Ishikawa (cell line): ENCODE measurements at regions not wholly inside any gene's neighbourhood (a gene's known extent, or its start where the extent isn't known, plus 50 kb on each side); places are given as distances from the start of the nearest gene placed in this dataset.

ENCODE experiments used
- EP300 ChIP-seq: IDR thresholded peaks from 2 replicates; pipeline ENCODE4 v1.6.1; 2012; ENCODE audit warnings: borderline replicate concordance
- TAF1 ChIP-seq: IDR thresholded peaks from 2 replicates; pipeline ENCODE4 v1.6.1; 2012; ENCODE audit warnings: low read depth, mild to moderate bottlenecking
- TF ChIP-seq, protein P1 (sequence below): IDR thresholded peaks from 2 replicates; pipeline ENCODE4 v1.6.1; 2012; ENCODE audit warnings: low read depth, mild to moderate bottlenecking

- TF ChIP-seq, protein P1, sequence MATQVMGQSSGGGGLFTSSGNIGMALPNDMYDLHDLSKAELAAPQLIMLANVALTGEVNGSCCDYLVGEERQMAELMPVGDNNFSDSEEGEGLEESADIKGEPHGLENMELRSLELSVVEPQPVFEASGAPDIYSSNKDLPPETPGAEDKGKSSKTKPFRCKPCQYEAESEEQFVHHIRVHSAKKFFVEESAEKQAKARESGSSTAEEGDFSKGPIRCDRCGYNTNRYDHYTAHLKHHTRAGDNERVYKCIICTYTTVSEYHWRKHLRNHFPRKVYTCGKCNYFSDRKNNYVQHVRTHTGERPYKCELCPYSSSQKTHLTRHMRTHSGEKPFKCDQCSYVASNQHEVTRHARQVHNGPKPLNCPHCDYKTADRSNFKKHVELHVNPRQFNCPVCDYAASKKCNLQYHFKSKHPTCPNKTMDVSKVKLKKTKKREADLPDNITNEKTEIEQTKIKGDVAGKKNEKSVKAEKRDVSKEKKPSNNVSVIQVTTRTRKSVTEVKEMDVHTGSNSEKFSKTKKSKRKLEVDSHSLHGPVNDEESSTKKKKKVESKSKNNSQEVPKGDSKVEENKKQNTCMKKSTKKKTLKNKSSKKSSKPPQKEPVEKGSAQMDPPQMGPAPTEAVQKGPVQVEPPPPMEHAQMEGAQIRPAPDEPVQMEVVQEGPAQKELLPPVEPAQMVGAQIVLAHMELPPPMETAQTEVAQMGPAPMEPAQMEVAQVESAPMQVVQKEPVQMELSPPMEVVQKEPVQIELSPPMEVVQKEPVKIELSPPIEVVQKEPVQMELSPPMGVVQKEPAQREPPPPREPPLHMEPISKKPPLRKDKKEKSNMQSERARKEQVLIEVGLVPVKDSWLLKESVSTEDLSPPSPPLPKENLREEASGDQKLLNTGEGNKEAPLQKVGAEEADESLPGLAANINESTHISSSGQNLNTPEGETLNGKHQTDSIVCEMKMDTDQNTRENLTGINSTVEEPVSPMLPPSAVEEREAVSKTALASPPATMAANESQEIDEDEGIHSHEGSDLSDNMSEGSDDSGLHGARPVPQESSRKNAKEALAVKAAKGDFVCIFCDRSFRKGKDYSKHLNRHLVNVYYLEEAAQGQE, result no peak
- TF ChIP-seq TAF1 (no peak), EP300 (no peak)
These were observed 152.1 kb downstream of the SPP2 start for GRCh38 chr2:234202601-234203000.
